HG02610 (cell line): ENCODE measurements at regions not wholly inside any gene's neighbourhood (a gene's known extent, or its start where the extent isn't known, plus 50 kb on each side); places are given as distances from the start of the nearest gene placed in this dataset.
"Not testable (repeated sequence)": the region's sequence is repeated elsewhere in the genome, so short reads cannot be mapped to it uniquely, and the experiment has no call there.

ENCODE experiments used
- ATAC-seq: cut with Tn5 transposase; IDR thresholded peaks from one replicate; pipeline ENCODE4 v1.9.1; 2021; ENCODE audit warnings: mild to moderate bottlenecking, moderate library complexity; ENCODE audit not compliant: unreplicated experiment

DNA sequence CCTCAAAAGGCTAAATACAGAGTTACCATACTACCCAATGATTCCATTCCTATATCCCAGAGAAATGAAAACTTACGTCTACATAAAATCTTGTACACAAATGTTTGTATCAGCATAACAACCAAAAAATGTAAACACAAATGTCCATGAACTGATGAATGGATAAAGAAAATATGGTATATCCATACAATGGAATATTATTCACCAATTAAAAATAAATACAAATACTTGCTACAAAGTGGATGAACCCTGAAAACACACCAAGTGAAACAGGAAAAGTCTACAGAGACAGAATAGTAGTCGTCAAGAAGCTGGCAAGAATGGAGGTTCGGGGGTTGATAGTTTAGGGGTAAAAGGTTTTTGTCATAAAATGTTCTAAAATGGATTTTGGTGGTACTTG, 54.0 kb upstream of the ANKRD28 start:
- ATAC-seq, result no peak

DNA sequence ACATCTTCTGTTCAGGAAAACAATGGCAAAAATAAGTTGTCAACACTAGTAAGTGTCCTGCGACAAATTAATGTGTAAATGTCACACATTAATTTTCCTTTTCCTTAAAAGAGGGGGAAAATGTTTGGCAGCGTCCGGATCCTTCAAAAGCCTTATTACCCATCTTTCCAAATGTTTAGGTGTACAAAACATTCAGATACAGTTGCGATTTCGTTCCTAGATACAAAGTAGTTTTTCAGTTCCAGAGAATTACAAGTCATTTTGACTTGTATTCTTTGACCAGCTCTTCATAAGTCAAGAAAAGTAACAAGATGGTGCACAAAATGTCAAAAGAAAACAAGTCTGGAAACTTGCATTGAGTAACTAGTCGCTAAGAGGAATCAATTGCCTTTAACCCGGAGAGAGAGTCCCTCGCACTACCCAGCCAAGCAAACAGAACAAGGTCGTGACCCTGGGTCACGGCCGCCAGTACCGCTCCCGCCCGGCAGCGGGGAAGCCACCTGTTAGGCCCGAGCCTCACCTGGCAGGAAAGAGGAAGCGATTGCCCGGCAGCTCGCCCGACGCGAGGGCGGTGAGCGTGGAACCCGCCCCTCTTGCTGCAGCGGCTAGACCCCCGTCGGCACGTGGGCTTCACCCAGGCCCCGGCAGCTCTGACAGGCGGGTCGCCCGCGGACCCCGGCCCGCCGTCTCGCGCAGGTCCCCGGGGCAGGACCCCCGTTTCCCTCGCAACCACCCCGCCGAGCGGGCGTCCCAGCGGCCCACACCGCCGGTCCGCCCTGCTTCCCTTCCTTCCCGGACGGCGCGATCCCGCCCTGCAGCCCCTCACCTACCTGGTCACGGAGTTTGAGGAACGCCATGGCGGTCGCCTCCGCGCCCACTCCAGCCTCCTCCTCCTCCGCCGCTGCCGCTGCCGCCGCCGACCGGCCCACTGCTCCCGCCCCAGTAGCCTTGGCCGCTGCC, 61.0 kb upstream of the ANKRD28 start:
- peak; percentile 52 for ATAC-seq

DNA sequence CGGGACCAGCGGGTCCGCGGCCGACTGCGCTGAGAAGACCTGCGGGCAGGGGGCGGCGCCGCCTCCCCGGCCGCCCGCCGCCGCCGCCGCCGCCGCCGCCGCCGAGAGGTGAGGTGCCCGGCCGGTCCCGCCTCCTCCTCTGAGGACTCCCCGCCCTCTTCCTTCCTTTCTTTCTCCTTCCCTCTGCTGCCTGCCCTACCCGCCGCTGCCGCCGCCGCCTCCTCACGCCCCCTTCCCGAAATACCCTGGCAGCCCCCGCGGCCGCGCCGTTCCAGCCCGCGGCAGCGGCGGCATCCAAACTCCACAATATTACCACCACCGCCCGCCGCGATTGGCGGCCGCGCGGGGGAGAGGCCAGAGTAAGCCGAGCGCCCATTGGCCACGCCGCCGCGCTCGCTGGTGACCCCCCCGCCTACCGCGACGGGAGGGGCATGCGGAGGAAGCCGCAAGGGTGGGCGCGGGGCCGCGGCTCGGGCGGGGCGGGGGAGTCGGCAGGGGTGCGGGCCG, 61.8 kb upstream of the ANKRD28 start:
- peak; percentile 88 for ATAC-seq

DNA sequence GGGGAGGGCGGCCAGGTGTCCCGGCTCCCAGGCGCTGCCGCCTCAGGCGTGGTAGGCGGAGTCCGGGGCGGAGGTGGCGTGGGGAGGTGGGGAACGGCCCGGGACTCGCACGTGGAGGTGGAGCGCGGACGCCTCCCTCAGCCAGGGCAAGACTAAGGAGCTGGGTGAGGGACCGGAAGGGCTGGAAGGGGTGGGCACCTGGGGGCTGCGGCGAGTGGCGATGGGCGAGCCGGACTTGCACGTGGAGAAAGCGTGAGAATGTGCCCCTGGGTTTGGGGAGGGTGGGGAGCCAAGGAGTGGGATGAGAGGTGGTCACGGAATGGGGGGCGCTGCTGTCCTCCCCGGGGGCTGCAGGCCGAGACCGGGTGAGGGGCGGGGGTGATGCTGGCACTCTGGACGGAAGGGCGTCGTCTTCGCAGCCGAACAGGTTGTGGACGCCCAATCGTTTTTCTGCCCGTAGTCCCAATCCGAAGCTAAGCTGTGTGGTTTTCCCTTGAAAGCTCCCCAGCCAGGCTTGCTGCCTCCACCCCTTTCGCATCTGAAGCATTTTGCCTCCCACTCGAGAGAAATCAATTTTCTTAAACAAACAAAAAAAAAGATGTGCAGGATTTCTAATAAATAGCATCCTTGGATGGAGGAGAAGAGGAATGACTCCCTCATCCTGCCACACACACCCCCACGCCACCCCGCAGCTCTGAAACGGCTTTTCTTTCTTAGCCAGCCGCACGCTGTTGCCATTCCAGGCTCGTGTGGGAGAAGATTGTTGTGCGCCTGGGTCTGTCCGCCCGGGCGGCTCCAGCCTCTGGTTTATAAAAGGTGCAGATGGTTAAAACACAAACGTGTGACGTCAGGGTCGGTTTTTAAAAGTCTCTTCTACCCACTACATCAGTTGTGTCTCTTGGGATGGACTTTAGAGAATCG, 62.5 kb upstream of the ANKRD28 start:
- ATAC-seq, result peak; percentile 61

DNA sequence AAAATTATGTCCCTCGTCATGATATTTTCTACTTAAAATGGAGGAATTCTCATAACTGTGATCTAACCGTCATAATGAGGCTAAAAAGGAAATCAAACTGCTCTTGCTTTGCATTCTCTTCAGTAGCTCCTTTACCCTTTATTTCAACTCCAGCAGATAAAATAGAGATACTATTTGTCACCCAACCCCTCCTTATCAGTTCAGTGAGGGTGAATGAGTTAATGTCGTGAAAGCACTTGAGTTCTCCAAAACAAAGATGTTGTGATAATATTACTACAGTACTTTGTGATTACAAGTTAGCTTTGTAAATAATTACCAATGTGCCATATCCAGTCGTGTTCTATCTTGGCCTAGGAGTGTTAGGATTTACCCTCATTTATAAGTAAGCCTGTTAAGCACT, 63.4 kb upstream of the ANKRD28 start:
- no peak for ATAC-seq

DNA sequence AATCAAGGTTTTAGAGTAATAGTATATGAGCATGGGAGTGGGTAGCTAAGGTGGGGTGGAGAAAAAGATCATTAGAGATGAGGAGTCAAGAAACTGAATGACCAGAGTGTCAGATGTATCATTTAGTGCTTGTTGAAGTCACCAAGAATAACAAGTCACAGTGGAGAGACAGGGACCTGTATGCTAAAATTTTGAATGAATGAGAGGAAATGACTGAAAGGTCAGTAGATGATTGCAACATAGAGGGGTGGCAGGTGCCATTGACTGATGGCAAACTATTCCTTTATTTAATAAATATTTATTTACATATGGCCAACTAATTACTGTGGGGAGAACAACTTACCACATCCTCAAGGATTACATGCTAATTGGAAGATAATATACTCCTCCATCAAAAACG, 75.0 kb upstream of the ANKRD28 start:
- ATAC-seq, result no peak

DNA sequence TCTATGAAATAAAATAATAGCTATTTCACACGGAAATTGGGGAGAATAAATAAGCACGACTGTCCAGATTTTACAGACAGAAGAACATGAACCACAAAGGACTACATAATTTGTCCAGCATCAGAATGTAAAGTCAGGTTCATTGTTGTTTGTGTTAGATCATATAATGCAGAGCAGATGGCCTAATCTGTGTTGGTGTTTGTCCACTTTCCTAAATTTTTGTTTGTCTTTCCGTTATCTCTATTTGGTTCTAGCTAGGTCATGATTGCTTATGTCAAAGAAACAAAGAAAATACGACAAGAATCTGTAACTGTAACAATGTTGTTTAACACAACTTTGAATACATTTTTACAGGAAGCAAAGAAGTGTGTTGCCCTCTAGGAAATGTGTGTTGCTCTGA, 75.6 kb upstream of the ANKRD28 start:
- no peak for ATAC-seq

DNA sequence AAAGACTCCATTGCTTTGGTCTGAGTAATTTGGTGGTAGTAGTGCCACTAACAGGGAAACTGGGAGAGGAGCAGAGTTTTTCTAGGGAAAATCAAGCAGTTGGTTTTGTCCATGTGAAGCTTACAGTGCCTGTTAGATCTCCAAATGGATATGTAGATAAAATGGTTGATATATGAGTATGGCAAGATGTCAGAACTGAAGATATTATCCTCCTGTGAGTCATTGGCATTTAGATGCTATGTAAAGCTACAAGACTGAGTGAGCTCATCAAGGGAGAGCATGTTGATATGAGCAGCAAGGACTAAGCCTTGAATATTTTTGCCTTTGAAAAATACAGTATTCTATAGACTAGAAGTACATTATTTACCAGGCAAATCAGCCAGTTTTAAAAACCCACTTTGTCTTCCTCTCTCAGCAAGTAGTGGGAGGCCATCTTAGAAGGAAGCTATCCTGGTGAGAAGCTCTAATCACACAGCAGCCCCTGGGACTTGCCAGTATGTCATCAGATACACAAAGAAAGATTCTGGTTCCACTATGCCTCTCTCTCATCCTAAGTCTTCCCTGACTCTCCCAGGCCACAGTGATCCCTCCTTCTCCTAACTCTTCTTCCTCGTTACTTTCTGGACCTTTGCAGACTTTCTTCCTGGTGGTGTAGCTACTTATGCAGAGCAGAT, 77.4 kb upstream of the ANKRD28 start:
- no peak for ATAC-seq

DNA sequence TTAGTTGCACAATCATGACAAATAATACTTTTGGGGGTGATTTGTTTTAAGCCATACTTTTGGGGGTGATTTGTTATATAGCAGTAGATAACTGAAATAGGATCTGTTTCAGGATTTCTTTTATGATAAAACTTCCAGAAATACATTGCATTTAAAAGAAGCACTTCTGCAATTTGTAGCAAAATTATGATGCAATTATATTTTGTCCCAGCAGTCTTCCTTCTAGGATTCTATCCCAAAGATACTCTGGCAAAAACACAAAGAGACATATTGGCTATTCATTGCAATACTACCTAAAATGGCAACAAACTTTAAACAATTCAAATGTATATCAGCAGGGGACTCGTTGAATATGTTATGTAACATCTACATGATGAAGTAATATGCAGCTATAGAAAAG, 78.9 kb upstream of the ANKRD28 start:
- ATAC-seq, result no peak

DNA sequence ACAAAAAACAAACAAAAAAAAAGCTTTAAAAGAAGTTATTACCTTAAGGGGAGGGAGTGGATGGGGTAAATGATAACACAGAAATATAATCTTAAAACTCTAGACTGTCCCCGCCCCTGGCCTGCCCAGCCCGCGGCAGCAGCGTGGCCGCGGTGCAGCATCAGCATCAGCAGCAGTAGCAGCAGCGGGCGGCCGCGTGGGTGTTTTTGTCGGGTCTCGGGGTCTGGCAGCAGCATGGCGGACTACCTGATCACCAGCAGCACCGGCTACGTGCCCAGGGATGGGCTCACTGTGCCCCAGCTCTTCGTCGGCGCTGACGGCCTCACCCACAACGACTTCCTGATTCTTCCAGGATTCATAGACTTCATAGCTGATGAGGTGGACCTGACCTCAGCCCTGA, 80.0 kb upstream of the ANKRD28 start:
- ATAC-seq, result no peak

DNA sequence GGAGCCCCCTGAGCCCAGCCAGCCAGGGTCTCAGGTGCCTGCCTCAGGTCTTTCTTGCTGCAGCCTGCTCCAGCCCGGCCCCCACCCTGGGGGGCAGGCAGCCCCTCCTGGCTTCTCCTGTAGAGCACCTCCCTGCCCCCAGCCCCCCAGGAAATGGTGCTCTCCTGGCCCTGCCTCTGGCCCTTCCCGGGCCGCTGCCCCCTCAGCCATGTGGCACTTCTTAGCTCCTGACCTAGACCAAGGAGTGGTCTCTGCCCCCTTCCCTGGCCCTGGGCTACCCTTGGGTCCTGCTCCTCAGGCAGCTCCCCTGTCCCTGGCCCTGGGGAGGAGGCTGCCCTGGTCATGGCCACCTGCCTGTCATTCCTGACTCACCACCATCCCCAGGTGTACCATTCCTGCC, 82.0 kb upstream of the ANKRD28 start:
- ATAC-seq, result not testable (repeated sequence)

DNA sequence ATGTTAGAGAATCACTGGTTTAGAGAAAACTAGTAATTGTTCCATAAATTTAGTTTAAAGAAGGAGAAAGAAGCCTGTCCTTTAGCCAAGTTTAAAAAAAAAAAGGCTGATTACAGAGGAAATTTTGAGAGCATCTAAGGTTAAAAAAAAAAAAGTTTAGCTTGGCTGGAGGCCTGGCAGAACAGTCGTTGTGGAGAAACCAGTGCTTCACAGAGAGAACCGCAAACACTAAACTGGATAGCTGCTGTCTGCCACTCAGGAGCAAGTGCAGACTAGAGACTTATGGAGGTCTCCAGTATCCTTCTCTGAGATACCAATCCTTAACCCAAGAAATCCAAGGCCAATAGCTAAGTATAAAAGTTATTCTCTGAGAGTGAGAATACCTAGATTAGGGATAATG, 84.8 kb upstream of the ANKRD28 start:
- no peak for ATAC-seq

DNA sequence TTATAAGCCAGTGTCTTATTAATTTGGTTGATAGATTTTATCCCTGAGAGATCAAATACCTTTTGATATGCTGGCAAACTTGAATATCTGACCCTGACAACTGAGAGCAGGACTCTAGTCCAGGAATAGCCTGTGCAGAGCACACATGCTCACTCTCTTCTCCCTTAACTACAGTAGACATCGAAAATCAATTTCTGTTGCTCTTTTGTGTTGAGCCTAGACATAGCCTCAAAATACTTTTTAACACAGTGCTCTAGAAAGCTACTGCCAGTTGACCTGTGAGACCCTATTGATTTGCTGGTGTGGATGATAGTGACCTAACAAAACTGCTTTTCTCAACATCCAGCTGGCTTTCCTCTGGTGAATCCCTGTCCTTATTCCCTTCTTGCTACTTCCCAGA, 86.4 kb upstream of the ANKRD28 start:
- no peak for ATAC-seq

DNA sequence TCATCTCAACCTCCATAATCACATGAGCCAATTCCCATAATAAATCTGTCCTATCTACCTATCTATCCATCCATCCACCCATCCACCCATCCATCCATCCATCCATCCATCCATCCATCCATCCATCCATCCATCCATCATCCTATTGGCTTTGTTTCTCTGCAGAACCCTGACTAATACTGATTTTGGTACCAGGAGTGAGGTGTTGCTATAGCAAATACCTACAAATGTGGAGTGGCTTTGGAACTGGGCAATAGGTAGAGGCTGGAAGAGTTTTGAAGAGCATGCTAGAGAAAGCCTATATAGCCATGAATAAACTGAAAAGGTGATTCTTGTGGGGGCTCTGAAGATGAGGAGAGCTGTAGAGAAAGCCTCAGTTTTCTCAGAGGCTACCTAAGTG, 88.7 kb upstream of the ANKRD28 start:
- no peak for ATAC-seq

DNA sequence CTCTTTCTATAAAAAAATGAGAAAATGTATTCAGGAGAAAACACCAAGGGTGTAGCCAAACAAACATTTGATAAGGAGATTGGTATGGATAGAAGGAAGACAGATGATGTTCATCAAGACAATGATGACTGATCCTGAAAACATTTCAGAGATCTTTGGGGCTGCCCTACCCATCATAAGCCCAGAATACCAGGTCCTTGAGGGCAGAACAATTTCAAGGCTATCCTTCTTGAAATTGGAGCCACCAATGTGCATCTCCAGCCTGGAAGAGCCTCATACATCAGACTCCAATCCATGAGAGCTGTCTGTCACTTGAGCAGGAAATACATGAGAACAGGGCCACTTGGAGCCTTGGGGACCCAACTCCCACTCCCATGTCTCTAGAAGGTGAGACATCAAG, 89.5 kb upstream of the ANKRD28 start:
- ATAC-seq, result no peak

DNA sequence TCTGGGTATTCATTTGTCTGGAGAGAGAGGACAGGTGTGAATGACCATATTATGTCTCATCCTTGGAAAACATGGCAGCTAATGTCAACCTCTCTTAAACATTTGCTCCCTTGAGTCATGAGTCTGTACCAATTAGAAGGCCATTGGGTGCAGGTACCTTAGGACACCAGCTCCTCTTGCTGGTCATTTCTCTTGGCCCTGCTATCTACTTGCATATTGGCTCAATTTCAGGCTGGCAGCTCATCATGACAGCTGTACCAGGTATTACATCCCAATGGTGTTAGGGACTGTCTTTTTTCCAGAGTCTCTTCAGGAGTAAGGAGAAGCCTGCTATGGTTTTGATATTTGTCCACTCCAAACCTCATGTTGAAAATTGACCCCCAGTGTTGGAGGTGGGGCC, 92.2 kb upstream of the ANKRD28 start:
- no peak for ATAC-seq

DNA sequence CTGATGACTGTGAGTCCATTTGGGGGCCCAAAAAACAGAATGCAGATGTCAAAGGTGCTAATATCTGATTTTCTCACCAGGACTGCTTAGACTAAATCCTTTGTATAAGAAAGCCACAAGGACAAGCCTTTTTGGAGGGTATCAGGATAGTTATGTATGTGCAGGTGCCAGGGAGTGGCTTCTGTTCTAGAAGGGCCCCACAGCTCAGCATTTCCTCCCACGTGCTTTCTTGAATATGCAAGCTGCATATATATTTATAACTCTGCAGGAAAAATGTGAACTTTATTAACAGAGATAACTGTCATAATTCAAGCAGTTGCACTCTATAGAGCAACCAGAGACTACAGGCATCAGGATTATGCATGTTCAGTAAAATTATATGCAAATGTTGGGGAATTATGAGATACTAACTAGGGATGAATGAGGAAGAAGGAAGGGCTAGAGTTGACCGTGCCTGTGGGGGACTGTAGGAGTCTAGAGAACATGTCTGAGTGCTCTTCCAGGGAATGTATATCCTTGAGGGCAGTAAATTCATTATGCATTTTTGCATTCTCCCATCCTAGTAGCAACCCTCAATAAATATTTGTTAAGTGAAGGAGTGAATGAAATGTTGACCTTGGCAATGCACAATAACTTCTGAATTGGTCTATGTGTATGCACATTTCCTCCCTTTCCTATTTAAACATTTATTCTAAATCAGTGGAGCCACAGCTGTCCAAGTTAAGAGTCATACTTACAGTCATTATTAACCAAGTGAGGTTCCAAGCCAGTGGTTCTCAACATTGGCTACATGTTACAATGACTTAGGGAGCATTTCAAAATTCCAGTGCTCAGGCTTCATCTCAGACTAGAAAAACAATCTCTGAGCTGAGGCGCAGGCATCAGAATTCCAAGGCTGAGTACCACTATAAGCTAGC, 94.8 kb upstream of the ANKRD28 start:
- ATAC-seq, result no peak

DNA sequence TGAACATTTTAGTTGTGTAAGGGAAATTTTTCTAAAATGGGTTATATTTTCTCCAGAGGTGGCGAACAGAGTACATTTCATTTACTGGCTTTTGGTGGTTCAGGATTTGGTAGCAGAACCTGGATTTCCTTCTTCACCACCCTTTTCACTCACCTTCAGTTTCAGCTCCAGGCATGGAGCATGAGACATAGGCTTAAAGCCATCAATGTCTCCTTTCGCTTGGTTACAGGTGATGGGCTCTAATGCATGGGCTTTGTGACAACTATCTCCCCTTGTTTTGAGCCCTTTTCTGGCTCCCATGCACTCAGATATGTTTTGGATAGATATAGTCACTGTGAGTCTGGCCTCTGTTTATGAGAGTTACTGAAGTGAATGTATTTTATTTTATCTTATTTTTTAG, 96.6 kb upstream of the ANKRD28 start:
- ATAC-seq, result no peak

DNA sequence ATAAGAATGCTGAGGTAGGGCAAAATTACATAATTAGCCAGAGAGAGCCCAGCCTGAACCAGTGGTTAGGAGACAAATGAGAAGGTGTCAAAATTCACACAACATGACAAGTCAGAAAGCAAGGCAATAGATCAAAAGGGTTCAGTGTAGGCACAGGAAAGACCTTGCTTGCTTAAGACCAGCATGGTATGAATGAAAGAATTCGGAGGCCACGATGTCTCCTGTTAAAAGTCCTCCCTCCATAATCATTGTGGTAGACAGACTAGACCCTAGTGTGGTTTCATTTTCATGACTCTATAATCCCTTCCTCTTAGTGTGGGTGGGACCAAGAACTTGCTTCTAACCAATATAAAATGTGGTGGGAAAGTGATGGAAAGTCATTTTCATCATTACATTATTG, 98.7 kb upstream of the ANKRD28 start:
- ATAC-seq, result no peak

DNA sequence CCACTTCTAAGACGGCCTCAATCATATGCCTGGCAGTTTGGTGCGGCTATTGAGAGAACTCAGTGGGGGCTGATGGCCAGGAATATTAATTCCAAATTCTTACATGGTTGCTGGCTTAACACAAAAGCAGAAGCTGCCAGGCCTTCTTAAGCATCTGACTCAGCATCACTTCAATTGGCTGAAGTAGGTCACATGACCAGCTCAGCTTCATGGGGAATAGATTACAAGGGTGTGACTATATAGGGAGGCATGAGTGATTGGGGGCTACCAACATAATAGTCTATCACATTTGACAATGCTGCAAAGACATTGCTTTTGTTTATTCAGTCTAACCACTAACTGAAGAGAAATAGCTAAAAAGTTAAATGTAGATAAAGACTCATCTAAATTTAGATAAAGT, 101.6 kb upstream of the ANKRD28 start:
- ATAC-seq, result no peak
